NCI-H82 treated with DMSO at 0.1 percent for 48 hours (cell line): ENCODE measurements at regions not wholly inside any gene's neighbourhood (a gene's known extent, or its start where the extent isn't known, plus 50 kb on each side); places are given as distances from the start of the nearest gene placed in this dataset.

Source experiments
- DNase-seq: peaks from one replicate; lab custom pipeline; 2025; ENCODE audit not compliant: unreplicated experiment; lab: John Stamatoyannopoulos, UW

- DNase-seq, result no peak
Observed at GRCh38 chr2:35365859-35366258, 989.7 kb upstream of the CRIM1 start.

DNA sequence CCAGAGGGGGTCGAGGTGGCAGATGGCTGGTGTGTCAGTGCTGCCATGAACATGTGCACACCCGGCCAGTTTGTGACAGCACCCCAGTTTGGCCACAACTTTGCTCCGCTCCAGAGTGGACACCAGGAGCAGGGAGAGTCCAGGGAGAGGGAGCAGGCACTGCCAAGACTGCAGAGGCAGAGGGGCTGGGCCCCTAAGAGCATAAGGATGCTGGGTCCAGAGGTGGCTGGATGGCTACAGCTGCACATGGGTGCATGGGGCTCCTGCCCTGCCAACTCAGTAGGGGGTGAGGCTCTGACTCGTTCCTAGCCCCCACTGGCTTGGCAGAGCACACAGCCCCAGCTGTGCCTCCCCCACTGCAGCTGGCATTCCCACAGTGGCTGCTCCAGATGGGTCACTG lies 999.2 kb upstream of the CRIM1 start:
- DNase-seq, result no peak

DNA sequence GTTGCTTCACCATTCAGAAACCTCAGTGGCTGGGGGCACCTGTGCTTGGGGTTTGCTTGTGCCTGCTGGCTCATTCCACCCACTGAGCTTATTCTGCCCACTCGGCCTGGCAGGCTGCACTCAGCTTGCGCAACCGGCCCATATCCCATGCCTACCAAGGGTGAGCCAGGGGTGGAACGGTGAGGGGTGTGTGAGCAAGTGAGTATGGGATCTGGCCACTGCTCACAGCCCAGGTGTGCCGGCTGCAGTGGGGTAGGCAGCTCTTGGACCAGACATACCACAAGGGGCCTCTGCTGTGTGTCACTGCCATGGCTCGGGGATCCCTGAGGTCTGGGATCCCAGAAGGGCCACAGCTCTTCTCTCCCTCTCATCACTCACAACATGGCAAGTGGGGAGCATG lies 1000.5 kb upstream of the CRIM1 start:
- no peak for DNase-seq

DNA sequence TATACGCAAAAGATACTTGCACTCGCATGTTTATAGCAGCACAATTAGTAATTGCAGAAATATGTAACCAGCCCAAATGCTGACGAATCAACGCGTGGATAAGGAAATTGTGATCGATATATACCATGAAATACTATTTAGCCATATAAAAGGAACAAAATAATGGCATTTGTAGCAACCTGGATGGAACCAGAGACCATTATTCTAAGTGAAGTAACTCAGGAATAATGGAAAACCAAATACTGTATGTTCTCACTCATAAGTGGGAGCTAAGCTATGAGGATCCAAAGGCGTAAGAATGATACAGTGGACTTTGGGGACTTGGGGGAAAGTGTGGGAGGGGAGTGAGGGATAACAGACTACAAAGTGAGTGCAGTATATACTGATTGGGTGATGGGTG lies 1008.0 kb upstream of the CRIM1 start:
- no peak for DNase-seq

DNA sequence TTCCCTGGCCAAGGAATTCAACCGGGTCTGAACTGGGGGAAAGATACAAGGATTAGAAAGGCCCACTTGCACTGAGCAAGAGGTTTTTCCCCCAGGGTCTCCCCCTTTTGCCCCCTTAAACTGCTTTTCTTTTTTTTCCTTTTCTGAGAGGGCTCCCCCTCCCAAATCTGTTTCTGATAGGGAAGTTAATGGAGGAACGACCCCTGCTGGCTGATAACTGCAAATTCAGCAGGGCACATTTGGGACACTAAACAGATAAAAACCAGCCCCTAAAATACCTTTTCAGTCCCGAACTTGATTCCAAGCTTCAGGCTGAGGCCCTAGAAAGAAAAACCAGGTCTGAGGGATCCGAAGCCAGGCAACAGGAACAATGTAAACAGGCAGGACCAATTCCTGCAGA lies 1012.4 kb upstream of the CRIM1 start:
- no peak for DNase-seq

DNA sequence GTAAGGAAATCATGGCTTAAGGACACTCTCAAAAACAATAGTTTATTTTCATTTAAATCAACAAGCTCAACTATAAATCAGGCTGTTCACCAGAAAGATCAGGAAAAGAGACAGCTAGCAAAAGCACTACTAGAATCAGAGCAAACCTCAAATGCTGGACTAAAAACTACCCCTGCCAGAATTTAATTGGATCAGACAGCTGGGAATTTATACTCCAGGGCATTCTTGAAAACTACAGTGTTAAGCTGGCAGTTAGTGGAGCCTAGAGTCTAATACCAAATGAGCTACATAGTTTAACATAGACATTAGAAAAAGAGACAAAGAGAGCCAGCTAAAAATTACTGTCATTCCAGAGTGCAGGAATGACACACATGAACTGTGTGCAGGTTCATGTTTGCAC lies 1016.4 kb upstream of the CRIM1 start:
- DNase-seq, result peak; percentile 89

DNA sequence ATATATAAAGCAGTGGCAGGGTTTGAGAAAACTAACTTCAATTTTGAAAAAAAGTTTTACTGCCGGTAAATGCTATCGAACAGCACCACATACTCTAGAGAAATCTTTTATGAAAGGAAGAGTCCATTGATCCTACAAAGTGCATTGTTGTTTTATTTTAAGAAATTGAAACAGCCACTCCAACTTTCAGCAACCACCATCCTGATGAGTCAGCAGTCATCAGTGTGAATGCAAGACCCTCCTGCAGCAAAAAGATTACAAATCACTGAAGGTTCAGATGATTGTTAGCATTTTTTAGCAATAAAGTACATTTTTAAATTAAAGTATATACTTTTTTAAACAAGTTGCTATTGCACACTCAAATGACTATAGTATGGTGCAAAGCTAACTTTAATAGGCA lies 1017.7 kb upstream of the CRIM1 start:
- DNase-seq, result no peak

DNA sequence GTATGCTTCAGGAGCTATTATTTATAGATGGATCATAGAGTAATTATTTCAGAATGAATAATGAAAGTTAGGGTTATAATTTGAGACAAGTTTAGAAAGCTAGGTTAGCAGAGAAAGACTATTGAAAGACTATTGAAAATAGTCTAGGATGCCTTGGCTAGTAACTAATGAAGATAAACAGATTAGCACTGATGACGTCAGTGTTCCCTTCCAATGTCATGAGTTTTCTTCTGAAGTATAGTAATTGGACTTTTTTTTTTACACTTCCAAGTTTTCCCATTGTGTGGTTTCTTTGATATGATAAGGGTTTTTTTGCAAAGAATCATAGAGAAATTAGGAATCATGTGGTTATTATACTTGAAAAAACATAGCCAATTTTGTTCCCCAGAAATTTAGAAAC lies 1041.5 kb upstream of the CRIM1 start:
- DNase-seq, result no peak

- DNase-seq, result no peak
Observed at GRCh38 chr2:35301369-35301768, 1054.2 kb upstream of the CRIM1 start.

- DNase-seq, result no peak
Observed at GRCh38 chr2:35298493-35298892, 1057.1 kb upstream of the CRIM1 start.

- DNase-seq, result no peak
Observed at GRCh38 chr2:35297403-35297802, 1058.2 kb upstream of the CRIM1 start.

GRCh38 chr2:35294636-35295263 lies 1060.8 kb upstream of the CRIM1 start:
- no peak for DNase-seq

DNA sequence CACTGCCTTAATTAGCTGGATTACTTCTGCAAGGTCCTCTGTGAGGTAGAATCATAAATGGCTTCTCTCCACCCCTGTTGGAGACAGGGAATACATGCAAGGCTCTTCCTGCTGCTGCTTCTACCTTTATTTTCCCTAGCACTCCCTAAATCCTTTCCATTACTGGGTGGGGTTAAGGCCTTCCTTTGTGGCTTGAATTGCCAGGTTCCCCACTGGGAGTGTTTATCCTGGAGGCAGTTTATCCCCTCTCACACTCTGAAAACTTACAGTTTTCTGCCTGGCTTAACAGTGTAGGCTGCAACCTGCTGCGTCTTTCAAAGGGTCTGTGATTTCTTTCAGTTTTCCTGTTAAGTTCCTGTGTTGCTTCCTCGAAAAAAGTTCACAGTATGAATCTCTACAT lies 1062.3 kb upstream of the CRIM1 start:
- no peak for DNase-seq

GRCh38 chr2:35292199-35292598 lies 1063.4 kb upstream of the CRIM1 start:
- DNase-seq, result no peak

DNA sequence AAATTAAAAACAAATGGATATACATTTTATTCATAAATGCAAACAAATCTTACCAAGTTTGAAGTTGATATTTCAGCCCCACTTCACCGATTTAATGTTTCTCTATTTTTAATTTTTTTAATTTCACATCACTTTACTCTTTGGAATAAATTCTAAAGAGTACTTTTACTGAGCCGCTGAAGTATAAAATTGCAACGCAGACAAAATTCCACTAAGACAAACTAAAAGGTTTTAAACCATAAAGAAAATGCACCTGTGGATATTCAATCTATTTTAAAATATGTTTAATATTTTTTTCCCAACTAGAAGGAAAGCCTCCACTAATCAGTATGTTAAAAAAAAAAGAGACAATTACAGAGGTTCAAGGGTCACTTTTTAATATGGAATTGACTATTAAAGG lies 1073.9 kb upstream of the CRIM1 start:
- no peak for DNase-seq

DNA sequence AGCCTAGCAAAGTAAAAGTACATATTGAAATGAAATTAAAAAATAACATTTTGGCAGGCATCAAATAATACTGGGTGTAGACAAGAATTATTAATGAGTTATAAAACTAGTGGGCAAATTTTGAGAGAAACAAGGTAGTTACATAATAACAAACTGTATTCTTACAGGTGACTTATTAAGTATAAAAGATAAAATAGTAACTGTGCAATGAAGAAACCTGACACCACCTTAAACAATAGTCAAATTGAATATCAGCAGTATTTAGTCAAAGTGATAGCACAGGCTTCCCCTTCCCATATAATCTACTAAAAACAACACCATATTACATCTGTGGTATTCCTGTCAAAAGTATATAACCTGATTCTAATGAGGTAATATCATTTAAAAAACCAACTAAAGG lies 1099.8 kb upstream of the CRIM1 start:
- no peak for DNase-seq

DNA sequence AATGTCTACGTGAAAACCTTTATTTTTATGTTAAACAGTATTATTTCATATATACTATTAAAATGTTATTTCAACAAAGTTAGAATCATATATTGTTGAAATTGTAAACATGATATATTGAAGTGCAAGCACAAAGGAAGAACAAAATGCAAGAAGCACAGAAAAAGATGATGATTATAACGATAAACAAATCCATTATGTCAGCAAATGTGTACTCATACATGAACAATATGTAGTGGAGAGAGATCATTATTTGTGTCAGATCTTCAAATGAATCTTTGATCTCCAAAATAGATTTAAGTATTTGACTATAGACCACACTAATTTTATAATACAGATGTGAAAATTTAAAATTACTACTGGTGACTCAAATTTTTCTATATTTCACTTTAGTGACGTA lies 1104.4 kb upstream of the CRIM1 start:
- no peak for DNase-seq

DNA sequence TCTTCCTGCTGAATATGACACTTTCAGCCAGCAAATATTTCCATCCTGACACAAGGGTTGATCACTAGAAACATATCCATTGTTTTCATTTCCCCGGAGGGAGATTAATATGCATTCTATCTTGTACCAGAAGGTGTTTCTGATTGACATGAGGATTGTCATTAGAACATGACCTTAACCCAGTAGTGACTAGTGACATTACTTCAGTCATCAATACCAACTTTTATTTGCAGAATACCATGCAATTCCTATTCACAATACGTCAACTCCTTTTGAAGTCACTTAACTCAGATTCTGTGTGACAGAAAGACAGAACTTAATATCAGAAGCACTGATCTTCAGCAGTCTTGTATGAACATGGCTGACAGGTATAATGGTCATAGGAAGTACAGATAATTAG lies 1108.9 kb upstream of the CRIM1 start:
- DNase-seq, result no peak

DNA sequence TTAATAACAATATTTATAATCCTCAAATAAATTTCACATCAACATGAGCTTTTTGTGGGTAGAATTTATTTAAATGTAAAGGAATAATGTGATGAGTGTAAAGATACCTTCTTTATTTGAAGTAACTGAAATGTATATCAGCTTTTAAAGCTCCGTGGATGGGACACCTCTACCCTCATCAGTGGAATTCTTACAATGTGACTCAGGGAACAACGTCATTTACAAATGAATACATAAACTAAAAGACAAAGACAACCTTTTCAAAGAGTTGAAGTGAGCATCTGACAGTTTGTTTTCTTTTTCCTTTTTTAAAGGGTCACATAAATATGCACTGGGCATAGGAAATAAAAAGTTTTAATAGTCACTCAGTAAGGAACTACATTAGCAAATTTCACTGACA lies 1127.0 kb upstream of the CRIM1 start:
- DNase-seq, result no peak

- no peak for DNase-seq
Observed at GRCh38 chr2:35220461-35220860, 1135.1 kb upstream of the CRIM1 start.

DNA sequence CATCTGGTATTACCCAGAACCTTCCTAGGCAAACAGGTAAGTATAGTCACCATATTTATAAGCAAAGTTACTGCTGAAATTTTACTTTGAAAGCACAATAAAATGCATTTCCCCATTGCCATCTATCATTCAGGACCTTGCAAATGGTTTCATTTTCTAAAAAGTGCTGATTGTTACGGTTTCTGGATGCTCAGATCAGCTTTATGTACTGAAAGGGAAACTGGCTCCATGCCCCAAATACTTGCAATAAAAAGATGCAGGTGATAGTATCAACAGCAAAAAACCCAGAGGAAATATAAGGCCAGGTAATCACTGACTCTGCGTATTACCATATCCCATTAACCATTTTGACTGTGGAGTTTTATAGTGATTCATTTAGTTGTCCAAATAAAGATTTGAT lies 1150.7 kb upstream of the CRIM1 start:
- DNase-seq, result no peak

DNA sequence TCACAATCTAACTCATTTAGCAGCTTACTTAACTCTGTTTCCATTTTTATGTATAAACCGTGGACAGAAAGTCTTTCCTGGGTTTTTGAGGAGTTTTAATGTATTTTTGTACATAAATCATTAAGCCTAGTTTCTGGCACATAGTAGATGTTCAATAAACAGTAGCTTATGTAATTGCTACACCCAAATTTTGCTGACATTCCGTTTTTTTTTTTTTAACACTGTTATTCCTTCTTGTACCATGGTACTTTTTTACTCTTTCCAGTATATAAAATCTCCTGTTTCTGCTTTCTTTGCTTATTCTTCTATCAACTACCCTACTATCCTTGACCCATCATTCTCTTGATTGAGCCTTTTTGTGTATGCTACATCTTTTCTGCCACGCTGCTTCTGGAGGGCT lies 1151.3 kb upstream of the CRIM1 start:
- DNase-seq, result no peak

DNA sequence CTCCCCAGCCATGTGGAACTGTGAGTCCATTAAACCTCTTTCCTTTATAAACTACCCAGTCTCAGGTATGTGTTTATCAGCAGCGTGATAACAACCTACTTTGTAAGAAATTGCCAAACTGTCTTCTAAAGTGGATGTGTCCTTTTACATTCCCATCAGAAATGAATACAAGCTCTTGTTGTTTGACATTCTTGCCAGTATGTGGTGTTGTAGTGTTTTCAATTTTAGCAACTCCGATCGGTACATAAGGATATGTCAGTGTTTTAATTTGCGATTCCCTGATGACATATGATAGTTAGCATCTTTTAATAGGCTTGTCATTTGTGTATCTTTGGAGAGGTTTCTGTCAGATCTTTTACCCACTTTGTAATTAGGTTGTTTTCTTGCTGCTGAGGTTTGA lies 1156.3 kb upstream of the CRIM1 start:
- no peak for DNase-seq
